22Rv1 (cell line): ENCODE measurements at regions not wholly inside any gene's neighbourhood (a gene's known extent, or its start where the extent isn't known, plus 50 kb on each side); places are given as distances from the start of the nearest gene placed in this dataset.

Experiments used
- ZFX ChIP-seq: fragments of 450-650 bp; IDR thresholded peaks from 2 replicates; pipeline ENCODE4 v1.6.1; 2017; ENCODE audit warnings: antibody characterized with exemption, borderline replicate concordance
- TF ChIP-seq, protein P1 (sequence below): fragments of 450-650 bp; IDR thresholded peaks from 2 replicates; pipeline ENCODE4 v1.5.1; 2017; ENCODE audit warnings: mild to moderate bottlenecking

DNA sequence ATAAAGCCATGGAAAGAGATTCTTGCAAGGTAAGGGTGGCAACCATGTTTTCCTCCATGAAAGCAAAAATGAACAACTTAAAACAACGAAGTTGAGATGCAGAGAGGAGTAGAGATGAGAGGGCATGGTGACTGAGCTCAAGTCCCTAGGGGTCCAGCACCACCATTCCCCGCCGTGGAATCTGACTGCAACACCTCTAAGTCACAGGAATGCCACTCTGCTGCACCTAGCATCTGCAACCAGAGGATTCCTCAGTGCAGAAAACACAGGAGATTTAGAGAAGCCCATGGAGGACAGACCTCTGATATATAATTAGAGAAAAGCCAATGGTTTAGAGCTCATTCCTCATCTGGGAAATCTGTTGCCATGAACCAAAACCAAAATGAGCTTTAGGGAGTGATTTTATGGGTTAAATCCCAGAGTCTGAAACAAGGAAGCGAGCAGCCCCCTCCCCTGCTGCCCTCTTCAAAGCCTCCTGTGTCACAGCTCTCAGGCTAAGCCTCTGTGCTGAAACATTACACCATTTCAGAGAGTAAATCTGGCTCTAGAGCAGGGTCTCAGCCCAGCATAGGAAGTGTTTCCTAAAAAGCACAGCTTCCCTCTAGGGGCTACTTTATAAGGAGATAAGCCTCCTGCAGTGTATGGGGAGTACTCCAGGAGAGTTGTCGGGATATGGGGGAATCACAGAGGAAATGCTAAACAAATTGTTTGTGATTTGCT lies 1043.6 kb downstream of the UQCRFS1 start:
- TF ChIP-seq, protein P1, sequence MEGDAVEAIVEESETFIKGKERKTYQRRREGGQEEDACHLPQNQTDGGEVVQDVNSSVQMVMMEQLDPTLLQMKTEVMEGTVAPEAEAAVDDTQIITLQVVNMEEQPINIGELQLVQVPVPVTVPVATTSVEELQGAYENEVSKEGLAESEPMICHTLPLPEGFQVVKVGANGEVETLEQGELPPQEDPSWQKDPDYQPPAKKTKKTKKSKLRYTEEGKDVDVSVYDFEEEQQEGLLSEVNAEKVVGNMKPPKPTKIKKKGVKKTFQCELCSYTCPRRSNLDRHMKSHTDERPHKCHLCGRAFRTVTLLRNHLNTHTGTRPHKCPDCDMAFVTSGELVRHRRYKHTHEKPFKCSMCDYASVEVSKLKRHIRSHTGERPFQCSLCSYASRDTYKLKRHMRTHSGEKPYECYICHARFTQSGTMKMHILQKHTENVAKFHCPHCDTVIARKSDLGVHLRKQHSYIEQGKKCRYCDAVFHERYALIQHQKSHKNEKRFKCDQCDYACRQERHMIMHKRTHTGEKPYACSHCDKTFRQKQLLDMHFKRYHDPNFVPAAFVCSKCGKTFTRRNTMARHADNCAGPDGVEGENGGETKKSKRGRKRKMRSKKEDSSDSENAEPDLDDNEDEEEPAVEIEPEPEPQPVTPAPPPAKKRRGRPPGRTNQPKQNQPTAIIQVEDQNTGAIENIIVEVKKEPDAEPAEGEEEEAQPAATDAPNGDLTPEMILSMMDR: no peak
- no peak for TF ChIP-seq ZFX
